GM20000 (cell line): ENCODE measurements at regions not wholly inside any gene's neighbourhood (a gene's known extent, or its start where the extent isn't known, plus 50 kb on each side); places are given as distances from the start of the nearest gene placed in this dataset.

Source experiments
- DNase-seq: peaks from one replicate; pipeline ENCODE4 v3.0.0; 2012; ENCODE audit warnings: low spot score
- TF ChIP-seq, protein P1 (sequence below): IDR thresholded peaks from 2 replicates; pipeline ENCODE4 v1.5.1; 2012; ENCODE audit warnings: mild to moderate bottlenecking, control low read depth; ENCODE audit errors: extremely low read depth, missing control alignments

DNA sequence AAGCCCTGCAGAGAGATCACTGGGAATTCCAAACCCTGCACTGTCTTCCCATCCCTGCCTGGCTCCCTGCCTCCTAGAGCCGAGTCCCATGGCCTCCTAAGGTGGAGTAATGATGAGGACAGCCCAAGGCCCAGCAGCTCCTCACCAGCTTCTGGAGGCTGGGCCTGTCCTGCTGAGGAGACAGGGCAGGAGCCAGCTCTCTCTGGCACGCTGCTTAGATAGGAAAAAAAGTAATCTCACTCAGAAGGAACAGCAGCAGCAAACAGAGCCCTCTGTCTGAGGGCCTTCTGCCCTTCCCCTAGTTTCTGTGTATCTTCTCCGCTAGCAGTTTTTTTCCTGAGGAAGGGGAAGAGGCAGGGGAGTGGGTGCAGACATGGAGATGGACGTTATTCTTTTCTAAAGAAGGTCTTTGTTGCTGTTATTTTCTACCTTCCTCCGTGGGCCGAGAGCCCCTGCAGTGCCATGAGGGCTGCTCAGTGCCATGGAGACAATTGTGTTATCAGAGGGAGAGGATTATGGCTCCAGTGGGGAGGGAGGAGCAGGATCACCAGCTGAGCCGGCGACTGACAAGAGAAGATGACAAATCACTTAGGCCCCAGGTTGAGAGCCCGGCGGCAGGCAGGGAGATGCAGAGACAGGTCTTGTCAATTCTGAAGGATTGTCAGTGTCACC lies 315.3 kb downstream of the BUD13 start:
- TF ChIP-seq, protein P1, sequence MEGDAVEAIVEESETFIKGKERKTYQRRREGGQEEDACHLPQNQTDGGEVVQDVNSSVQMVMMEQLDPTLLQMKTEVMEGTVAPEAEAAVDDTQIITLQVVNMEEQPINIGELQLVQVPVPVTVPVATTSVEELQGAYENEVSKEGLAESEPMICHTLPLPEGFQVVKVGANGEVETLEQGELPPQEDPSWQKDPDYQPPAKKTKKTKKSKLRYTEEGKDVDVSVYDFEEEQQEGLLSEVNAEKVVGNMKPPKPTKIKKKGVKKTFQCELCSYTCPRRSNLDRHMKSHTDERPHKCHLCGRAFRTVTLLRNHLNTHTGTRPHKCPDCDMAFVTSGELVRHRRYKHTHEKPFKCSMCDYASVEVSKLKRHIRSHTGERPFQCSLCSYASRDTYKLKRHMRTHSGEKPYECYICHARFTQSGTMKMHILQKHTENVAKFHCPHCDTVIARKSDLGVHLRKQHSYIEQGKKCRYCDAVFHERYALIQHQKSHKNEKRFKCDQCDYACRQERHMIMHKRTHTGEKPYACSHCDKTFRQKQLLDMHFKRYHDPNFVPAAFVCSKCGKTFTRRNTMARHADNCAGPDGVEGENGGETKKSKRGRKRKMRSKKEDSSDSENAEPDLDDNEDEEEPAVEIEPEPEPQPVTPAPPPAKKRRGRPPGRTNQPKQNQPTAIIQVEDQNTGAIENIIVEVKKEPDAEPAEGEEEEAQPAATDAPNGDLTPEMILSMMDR, result no peak
- no peak for DNase-seq

DNA sequence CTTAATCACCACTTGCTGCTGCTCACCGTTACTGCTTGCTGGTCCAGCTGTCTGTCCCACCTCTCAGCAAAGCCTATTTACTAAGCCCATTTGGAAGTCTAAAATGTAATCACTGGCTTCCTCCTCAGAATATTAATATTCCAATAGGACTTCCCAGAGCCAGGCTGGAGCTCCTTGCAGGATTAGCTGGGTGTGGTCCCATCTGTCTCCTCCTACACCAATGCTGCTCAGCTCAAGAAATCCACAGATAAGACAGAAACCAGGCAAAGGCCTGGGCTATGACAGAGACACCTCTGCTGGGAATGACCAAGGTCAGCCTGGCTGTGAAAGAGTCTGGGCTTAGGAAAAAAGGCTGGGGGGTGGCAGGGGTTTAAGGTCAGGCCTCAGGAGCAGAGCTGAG lies 317.8 kb downstream of the BUD13 start:
- DNase-seq, result no peak
- TF ChIP-seq, protein P1, result no peak

DNA sequence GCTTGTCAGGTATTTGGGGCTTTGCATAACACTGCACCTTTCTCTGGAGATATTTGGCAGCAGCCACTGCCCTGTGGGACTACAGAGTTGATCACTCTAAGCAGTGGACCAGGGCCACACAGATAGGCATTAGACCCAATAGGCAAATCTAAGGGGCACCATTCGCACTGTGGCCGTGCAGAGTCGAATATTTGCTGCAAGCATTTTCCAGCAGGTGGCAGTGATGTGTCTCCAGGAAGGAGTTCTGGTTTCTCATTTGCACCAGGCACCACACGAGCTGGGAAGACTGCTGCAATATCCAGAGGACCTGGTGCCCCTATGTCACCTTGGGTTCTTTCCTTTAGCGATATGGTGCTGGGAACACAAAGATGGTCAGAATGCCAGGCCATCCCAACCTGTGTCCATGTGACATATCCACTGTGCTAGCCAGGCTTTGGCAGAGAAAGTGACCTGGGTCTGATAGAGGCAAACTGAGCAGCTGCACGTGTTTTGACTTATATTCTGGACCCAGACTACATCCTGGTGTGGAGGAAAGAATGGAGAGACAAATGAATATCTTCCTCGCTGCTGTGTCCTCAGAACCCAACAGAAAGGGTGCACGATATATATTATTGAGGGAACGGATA lies 318.7 kb downstream of the BUD13 start:
- DNase-seq, result peak; percentile 51

DNA sequence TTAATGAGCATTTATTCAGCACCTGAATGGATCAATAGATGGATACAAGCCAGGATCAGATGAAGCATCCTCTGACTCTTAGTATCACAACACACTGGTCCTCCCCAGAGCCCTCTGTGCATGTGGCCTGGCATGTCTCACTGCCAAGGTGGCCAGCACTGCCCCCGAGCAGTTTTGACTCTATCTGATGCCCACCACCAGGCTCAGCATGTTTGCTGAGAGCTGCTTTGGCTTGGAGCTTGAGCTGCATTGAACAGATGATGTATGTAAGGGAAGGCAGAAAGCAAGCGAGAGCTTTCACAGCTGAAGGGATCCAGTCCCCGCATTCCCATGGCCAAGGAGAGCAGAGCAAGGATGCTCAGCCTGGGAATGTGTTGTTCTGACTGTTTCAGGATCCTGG lies 320.3 kb downstream of the BUD13 start:
- DNase-seq, result no peak
- TF ChIP-seq, protein P1, result no peak

More for the DNA sequence above, 318.7 kb downstream of the BUD13 start:
- TF ChIP-seq, protein P1, result peak; percentile 65

DNA sequence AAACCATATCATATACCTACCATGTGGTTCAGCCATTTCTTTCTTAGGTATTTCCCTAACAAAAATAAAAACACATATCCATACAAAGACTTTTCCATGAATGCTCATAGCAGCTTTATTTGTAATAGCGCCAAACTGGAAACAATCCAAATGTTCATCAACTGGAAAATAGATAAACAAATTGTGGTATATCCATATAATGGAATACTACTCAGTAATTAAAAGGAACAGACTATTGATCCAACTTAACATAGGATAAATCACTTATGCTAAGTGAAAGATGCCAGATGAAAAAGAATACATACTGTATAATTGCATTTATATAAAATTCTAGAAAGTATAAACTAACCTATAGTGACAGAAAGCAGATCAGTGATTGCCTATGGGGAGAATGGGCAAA lies 323.3 kb downstream of the BUD13 start:
- TF ChIP-seq, protein P1, result no peak
- no peak for DNase-seq

DNA sequence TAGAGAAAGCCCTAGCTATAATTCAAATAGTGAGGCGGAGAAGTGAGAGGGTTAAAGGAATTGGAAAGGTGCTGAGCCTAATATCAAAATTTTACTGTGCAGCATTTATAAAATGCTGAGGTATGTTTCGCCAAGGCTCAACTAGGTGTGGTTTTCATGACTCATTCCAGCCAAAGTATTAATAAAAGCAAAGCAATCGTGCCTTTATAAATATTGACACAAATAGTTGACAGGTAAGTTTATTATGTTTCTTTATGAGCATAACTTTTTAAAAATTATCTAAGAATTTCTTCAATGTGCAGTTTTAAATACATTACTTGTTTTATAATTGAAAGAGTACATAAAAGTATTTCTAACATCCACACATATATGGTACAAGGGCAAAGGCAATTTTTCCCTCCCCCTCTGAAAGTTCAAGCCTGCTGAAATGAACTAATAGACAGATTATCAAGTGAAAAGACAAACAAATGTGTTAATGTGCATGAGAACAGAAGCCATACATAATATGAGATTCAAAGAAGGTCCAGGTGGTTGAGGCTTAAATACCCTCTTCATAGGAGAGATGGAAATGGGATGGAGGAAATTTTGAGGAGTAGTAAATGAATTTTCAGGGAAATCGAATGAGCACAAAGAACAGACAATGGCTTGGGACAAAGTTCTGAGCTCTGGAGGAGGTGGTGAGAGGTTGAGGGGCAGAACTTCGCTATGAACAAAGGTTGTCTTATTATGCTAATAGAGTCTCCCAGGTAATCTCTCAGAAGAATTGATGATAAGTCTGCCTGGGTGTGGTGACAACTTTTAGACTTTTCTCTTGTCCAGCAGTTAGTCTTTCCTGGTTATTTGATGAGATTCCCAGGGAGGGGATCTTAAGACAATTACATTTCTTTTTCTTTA lies 326.5 kb downstream of the BUD13 start:
- DNase-seq, result no peak
- TF ChIP-seq, protein P1, result no peak
